ENCODE measurements at regions not wholly inside any gene's neighbourhood (a gene's known extent, or its start where the extent isn't known, plus 50 kb on each side); places are given as distances from the start of the nearest gene placed in this dataset.

- Histone ChIP-seq H3F3A (ENCODE audit: insufficient read depth) (no peaks in the 10 kb centered on the region), H4K20me1 (ENCODE audit: insufficient read depth) (no peaks in the 10 kb centered on the region), H3K36me3 (ENCODE audit: low read depth) (no peaks in the 10 kb centered on the region), H2AFZ (no peak overlapping the region), H3K4me1 (ENCODE audit: insufficient read depth) (no peaks in the 10 kb centered on the region), H3K79me2 (ENCODE audit: insufficient read depth) (no peaks in the 10 kb centered on the region), H3K27me3 (replicated peaks; ENCODE audit: insufficient read depth) (no peaks in the 10 kb centered on the region), H3K9me3 (ENCODE audit: low read depth) (no peaks in the 10 kb centered on the region), H3K9me2 (ENCODE audit: insufficient read depth) (no peaks in the 10 kb centered on the region), H3K9ac (no peak overlapping the region), H3K4me2 (ENCODE audit: unreplicated experiment) (no peak overlapping the region), H3K4me3 (no peak overlapping the region), H3K27ac (no peak overlapping the region)
- no peak for DNase-seq
- TF ChIP-seq EZH2phosphoT487 (IDR thresholded peaks at IDR 0.05; ENCODE audit: insufficient read depth, low read depth) (no peak), EZH2 (IDR thresholded peaks at IDR 0.05; ENCODE audit: insufficient read depth, poor library complexity, severe bottlenecking) (no peak)
- WGBS, 2 experiments (ENCODE audit: low coverage in 1 of 2, low lambda C conversion rate in 2 of 2, missing lambda C conversion rate in 2 of 2): 36 to 39% methylated on average over 3 of the region's 3 CpGs
- in situ Hi-C loops (cut with MboI): no loop called here
These were observed 174.2 kb downstream of the TMEM161B start for GRCh38 chr5:88094403-88094802.

- Histone ChIP-seq H3K9ac (no peak overlapping the region), H3K27ac (no peak overlapping the region), H3K9me3 (ENCODE audit: low read depth) (no peaks in the 10 kb centered on the region), H3K36me3 (ENCODE audit: low read depth) (no peaks in the 10 kb centered on the region), H2AFZ (no peak overlapping the region), H3F3A (ENCODE audit: insufficient read depth) (no peaks in the 10 kb centered on the region), H4K20me1 (ENCODE audit: insufficient read depth) (no peaks in the 10 kb centered on the region), H3K79me2 (ENCODE audit: insufficient read depth) (no peaks in the 10 kb centered on the region), H3K4me1 (ENCODE audit: insufficient read depth) (no peaks in the 10 kb centered on the region), H3K4me2 (ENCODE audit: unreplicated experiment) (no peak overlapping the region), H3K4me3 (no peak overlapping the region), H3K9me2 (ENCODE audit: insufficient read depth) (no peaks in the 10 kb centered on the region), H3K27me3 (replicated peaks; ENCODE audit: insufficient read depth) (no peaks in the 10 kb centered on the region)
- WGBS, 2 experiments (ENCODE audit: low coverage in 1 of 2, low lambda C conversion rate in 2 of 2, missing lambda C conversion rate in 2 of 2): 6 to 19% methylated on average over 3 of the region's 3 CpGs
- DNase-seq: no peak
- in situ Hi-C loops (cut with MboI): no loop called here
- TF ChIP-seq EZH2 (IDR thresholded peaks at IDR 0.05; ENCODE audit: insufficient read depth, poor library complexity, severe bottlenecking) (no peak), EZH2phosphoT487 (IDR thresholded peaks at IDR 0.05; ENCODE audit: insufficient read depth, low read depth) (no peak)
These were observed 174.9 kb downstream of the TMEM161B start for GRCh38 chr5:88093765-88094164.

- no peak overlapping the region for H2AFZ ChIP-seq
- no peak overlapping the region for H3K27ac ChIP-seq
- DNase-seq: no peak
- no peak overlapping the region for H3K9ac ChIP-seq
- no peaks in the 10 kb centered on the region for H3K79me2 ChIP-seq (ENCODE audit: insufficient read depth)
- no peaks in the 10 kb centered on the region for H3K9me3 ChIP-seq (ENCODE audit: low read depth)
- WGBS, 2 experiments (ENCODE audit: low coverage in 1 of 2, low lambda C conversion rate in 2 of 2, missing lambda C conversion rate in 2 of 2): 10 to 11% methylated on average over 4 of the region's 4 CpGs
- H3K36me3 ChIP-seq (ENCODE audit: low read depth): no peaks in the 10 kb centered on the region
- H3F3A ChIP-seq (ENCODE audit: insufficient read depth): no peaks in the 10 kb centered on the region
- no peaks in the 10 kb centered on the region for H3K27me3 ChIP-seq (replicated peaks; ENCODE audit: insufficient read depth)
- in situ Hi-C loops (cut with MboI): no loop called here
- no peaks in the 10 kb centered on the region for H3K9me2 ChIP-seq (ENCODE audit: insufficient read depth)
- H3K4me1 ChIP-seq (ENCODE audit: insufficient read depth): no peaks in the 10 kb centered on the region
- TF ChIP-seq EZH2phosphoT487 (IDR thresholded peaks at IDR 0.05; ENCODE audit: insufficient read depth, low read depth) (no peak), EZH2 (IDR thresholded peaks at IDR 0.05; ENCODE audit: insufficient read depth, poor library complexity, severe bottlenecking) (no peak)
- no peak overlapping the region for H3K4me2 ChIP-seq (ENCODE audit: unreplicated experiment)
- H4K20me1 ChIP-seq (ENCODE audit: insufficient read depth): no peaks in the 10 kb centered on the region
- no peak overlapping the region for H3K4me3 ChIP-seq
These were observed 175.6 kb downstream of the TMEM161B start for GRCh38 chr5:88092958-88093605.

- in situ Hi-C loops (cut with MboI): no loop called here
- H3K27me3 ChIP-seq (replicated peaks; ENCODE audit: insufficient read depth): no peaks in the 10 kb centered on the region
These were observed 176.3 kb downstream of the TMEM161B start for GRCh38 chr5:88092358-88092757.

More at GRCh38 chr5:88092358-88092757, 176.3 kb downstream of the TMEM161B start:
- no peaks in the 10 kb centered on the region for H4K20me1 ChIP-seq (ENCODE audit: insufficient read depth)
- H3K4me1 ChIP-seq (ENCODE audit: insufficient read depth): no peaks in the 10 kb centered on the region
- 6 to 12% methylated on average over 1 of the region's 1 CpG for WGBS, 2 experiments (ENCODE audit: low coverage in 1 of 2, low lambda C conversion rate in 2 of 2, missing lambda C conversion rate in 2 of 2)
- no peak for DNase-seq
- H3K36me3 ChIP-seq (ENCODE audit: low read depth): no peaks in the 10 kb centered on the region
- H3K9me2 ChIP-seq (ENCODE audit: insufficient read depth): no peaks in the 10 kb centered on the region
- H3K27ac ChIP-seq: no peak overlapping the region
- no peak overlapping the region for H2AFZ ChIP-seq
- H3K79me2 ChIP-seq (ENCODE audit: insufficient read depth): no peaks in the 10 kb centered on the region
- H3K9me3 ChIP-seq (ENCODE audit: low read depth): no peaks in the 10 kb centered on the region
- H3K9ac ChIP-seq: no peak overlapping the region
- TF ChIP-seq EZH2phosphoT487 (IDR thresholded peaks at IDR 0.05; ENCODE audit: insufficient read depth, low read depth) (no peak), EZH2 (IDR thresholded peaks at IDR 0.05; ENCODE audit: insufficient read depth, poor library complexity, severe bottlenecking) (no peak)
- H3K4me2 ChIP-seq (ENCODE audit: unreplicated experiment): no peak overlapping the region
- H3F3A ChIP-seq (ENCODE audit: insufficient read depth): no peaks in the 10 kb centered on the region
- no peak overlapping the region for H3K4me3 ChIP-seq

Data from GM23248 (cell line).